ENCODE measurements at regions not wholly inside any gene's neighbourhood (a gene's known extent, or its start where the extent isn't known, plus 50 kb on each side); places are given as distances from the start of the nearest gene placed in this dataset.

GRCh38 chr5:130805036-130805435 lies 360.0 kb downstream of the HINT1 start:
- no peak for TF ChIP-seq CTCF (IDR thresholded peaks at IDR 0.05)
- no peak for TF ChIP-seq POLR2A (IDR thresholded peaks at IDR 0.05)

All from thyroid gland (tissue), 4 donors.